ENCODE measurements at regions not wholly inside any gene's neighbourhood (a gene's known extent, or its start where the extent isn't known, plus 50 kb on each side); places are given as distances from the start of the nearest gene placed in this dataset.

- H3K4me1 ChIP-seq (ENCODE audit: control extremely low read depth in 1 of 4, control insufficient read depth in 4 of 4, insufficient read depth in 4 of 4, low read length in 3 of 4): no peaks in the 10 kb centered on the region
- no peaks in the 10 kb centered on the region for H3K36me3 ChIP-seq (ENCODE audit: control insufficient read depth in 4 of 4, insufficient read depth in 4 of 4, low read length in 3 of 4)
- H3K9me3 ChIP-seq (ENCODE audit: control extremely low read depth in 1 of 5, control insufficient read depth in 4 of 5, insufficient read depth in 2 of 5, low read depth in 1 of 5, low read length in 4 of 5): peaks cover 0 to 6% (median 0%) of the 10 kb centered on the region in 5 experiments
- no peak overlapping the region for H3K4me3 ChIP-seq (ENCODE audit: control insufficient read depth in 1 of 7, extremely low read depth in 1 of 7, insufficient read depth in 4 of 7, low read depth in 2 of 7, low read length in 6 of 7)
- POLR2A ChIA-PET: no interaction called here
- no peaks in the 10 kb centered on the region for H3K27me3 ChIP-seq (replicated peaks in 2 of 5; ENCODE audit: control insufficient read depth in 4 of 5, insufficient read depth in 5 of 5, low read length in 4 of 5)
- DNase-seq: no peak
- CTCF ChIA-PET: no interaction called here
- H3K27ac ChIP-seq (ENCODE audit: insufficient read depth in 1 of 2, low read depth in 1 of 2, low read length in 2 of 2, poor library complexity in 1 of 2, severe bottlenecking in 2 of 2): no peak overlapping the region
- WGBS (ENCODE audit: insufficient coverage): no CpG with 5 or more reads among the region's 2 CpGs
Measured at GRCh38 chr20:10875653-10876052, 201.9 kb upstream of the JAG1 start.

DNA sequence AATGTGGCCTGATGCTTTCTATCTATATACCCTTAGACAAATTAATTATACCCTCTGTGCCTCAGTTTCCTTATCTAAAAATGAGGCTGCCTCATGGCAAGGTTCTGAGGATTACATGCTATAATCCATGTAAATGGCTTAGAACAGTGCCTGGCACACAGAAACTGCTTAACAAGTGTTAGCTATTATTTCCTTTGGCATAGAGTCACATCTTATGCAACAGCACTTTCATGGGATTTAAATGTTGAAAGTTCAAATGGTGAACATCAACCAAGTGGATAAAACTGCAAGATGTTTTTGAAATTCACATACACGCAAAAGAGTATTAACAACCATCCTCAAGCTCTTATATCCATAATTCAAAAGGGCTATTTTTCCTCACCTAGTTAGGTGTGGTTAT lies 202.8 kb upstream of the JAG1 start:
- POLR2A ChIA-PET: no interaction called here
- Histone ChIP-seq H3K4me1 (ENCODE audit: control extremely low read depth in 1 of 4, control insufficient read depth in 4 of 4, insufficient read depth in 4 of 4, low read length in 3 of 4) (no peaks in the 10 kb centered on the region), H3K4me3 (ENCODE audit: control insufficient read depth in 1 of 7, extremely low read depth in 1 of 7, insufficient read depth in 4 of 7, low read depth in 2 of 7, low read length in 6 of 7) (no peak overlapping the region), H3K27me3 (replicated peaks in 2 of 5; ENCODE audit: control insufficient read depth in 4 of 5, insufficient read depth in 5 of 5, low read length in 4 of 5) (no peaks in the 10 kb centered on the region), H3K27ac (ENCODE audit: insufficient read depth in 1 of 2, low read depth in 1 of 2, low read length in 2 of 2, poor library complexity in 1 of 2, severe bottlenecking in 2 of 2) (no peak overlapping the region), H3K9me3 (ENCODE audit: control extremely low read depth in 1 of 5, control insufficient read depth in 4 of 5, insufficient read depth in 2 of 5, low read depth in 1 of 5, low read length in 4 of 5) (peaks cover 0 to 6% (median 0%) of the 10 kb centered on the region in 5 experiments), H3K36me3 (ENCODE audit: control insufficient read depth in 4 of 4, insufficient read depth in 4 of 4, low read length in 3 of 4) (no peaks in the 10 kb centered on the region)
- no peak for DNase-seq
- CTCF ChIA-PET: no interaction called here
- WGBS (ENCODE audit: insufficient coverage): no CpG with 5 or more reads among the region's 1 CpG

DNA sequence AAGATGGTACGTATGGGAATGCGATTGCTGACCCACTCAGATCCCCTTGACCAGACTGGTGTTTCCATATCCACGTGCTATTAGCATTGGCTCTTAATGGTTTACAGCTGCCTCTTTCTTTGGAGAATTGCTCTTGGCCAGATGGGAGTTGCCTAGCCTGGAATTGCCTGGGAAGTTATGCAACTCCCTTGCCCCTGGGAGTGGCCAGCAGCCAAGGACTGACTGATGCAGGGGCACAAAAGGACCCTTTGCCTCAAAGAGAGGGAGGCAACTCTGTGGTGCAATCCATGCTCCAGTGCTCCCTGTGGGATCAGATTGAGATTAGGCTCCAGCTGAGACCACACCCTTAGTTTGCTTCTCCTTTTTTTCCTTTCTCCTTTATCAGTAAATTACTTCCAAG lies 203.5 kb upstream of the JAG1 start:
- peaks cover 0 to 6% (median 0%) of the 10 kb centered on the region in 5 experiments for H3K9me3 ChIP-seq (ENCODE audit: control extremely low read depth in 1 of 5, control insufficient read depth in 4 of 5, insufficient read depth in 2 of 5, low read depth in 1 of 5, low read length in 4 of 5)
- H3K36me3 ChIP-seq (ENCODE audit: control insufficient read depth in 4 of 4, insufficient read depth in 4 of 4, low read length in 3 of 4): no peaks in the 10 kb centered on the region
- CTCF ChIA-PET: no interaction called here

DNA sequence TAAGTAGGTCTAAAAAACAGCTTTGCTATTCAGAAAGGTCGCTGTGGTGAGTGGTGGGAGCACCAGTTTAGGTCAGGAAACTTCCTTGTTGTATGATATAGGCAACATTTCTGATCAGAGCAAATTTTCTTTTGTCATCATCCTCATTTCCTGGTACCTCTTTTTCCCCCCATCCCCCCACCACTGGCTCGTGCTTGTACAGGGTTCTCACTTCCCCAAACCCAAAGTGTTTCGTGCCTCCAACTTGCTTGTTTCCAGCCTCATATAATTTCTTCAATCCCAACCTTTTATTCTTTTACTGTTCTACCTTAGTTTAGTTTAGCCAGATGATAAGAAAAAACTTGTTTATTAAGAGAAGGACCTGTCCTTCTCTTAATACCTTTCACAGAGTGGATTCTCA lies 209.4 kb upstream of the JAG1 start:
- CTCF ChIA-PET: interaction anchor here (1.0 kb wide), 1 partner anchor 9 kb away, joined by 3 read pairs; no protein-coding TSS in a partner anchor
- Histone ChIP-seq H3K27me3 (replicated peaks in 2 of 5; ENCODE audit: control insufficient read depth in 4 of 5, insufficient read depth in 5 of 5, low read length in 4 of 5) (no peaks in the 10 kb centered on the region), H3K9me3 (ENCODE audit: control extremely low read depth in 1 of 5, control insufficient read depth in 4 of 5, insufficient read depth in 2 of 5, low read depth in 1 of 5, low read length in 4 of 5) (peaks cover 0 to 3% (median 0%) of the 10 kb centered on the region in 5 experiments), H3K36me3 (ENCODE audit: control insufficient read depth in 4 of 4, insufficient read depth in 4 of 4, low read length in 3 of 4) (no peaks in the 10 kb centered on the region), H3K4me1 (ENCODE audit: control extremely low read depth in 1 of 4, control insufficient read depth in 4 of 4, insufficient read depth in 4 of 4, low read length in 3 of 4) (no peaks in the 10 kb centered on the region), H3K4me3 (ENCODE audit: control insufficient read depth in 1 of 7, extremely low read depth in 1 of 7, insufficient read depth in 4 of 7, low read depth in 2 of 7, low read length in 6 of 7) (no peak overlapping the region), H3K27ac (ENCODE audit: insufficient read depth in 1 of 2, low read depth in 1 of 2, low read length in 2 of 2, poor library complexity in 1 of 2, severe bottlenecking in 2 of 2) (no peak overlapping the region)
- POLR2A ChIA-PET: no interaction called here
- DNase-seq: no peak
- no CpG with 5 or more reads among the region's 3 CpGs for WGBS (ENCODE audit: insufficient coverage)

More for the DNA sequence above, 203.5 kb upstream of the JAG1 start:
- WGBS (ENCODE audit: insufficient coverage): 90% methylated on average over 3 of the region's 3 CpGs
- Histone ChIP-seq H3K27ac (ENCODE audit: insufficient read depth in 1 of 2, low read depth in 1 of 2, low read length in 2 of 2, poor library complexity in 1 of 2, severe bottlenecking in 2 of 2) (no peak overlapping the region), H3K4me1 (ENCODE audit: control extremely low read depth in 1 of 4, control insufficient read depth in 4 of 4, insufficient read depth in 4 of 4, low read length in 3 of 4) (no peaks in the 10 kb centered on the region), H3K4me3 (ENCODE audit: control insufficient read depth in 1 of 7, extremely low read depth in 1 of 7, insufficient read depth in 4 of 7, low read depth in 2 of 7, low read length in 6 of 7) (no peak overlapping the region), H3K27me3 (replicated peaks in 2 of 5; ENCODE audit: control insufficient read depth in 4 of 5, insufficient read depth in 5 of 5, low read length in 4 of 5) (no peaks in the 10 kb centered on the region)
- no peak for DNase-seq
- POLR2A ChIA-PET: no interaction called here

- Histone ChIP-seq H3K9me3 (ENCODE audit: control extremely low read depth in 1 of 5, control insufficient read depth in 4 of 5, insufficient read depth in 2 of 5, low read depth in 1 of 5, low read length in 4 of 5) (peaks cover 0 to 6% (median 0%) of the 10 kb centered on the region in 5 experiments), H3K4me1 (ENCODE audit: control extremely low read depth in 1 of 4, control insufficient read depth in 4 of 4, insufficient read depth in 4 of 4, low read length in 3 of 4) (no peaks in the 10 kb centered on the region), H3K4me3 (ENCODE audit: control insufficient read depth in 1 of 7, extremely low read depth in 1 of 7, insufficient read depth in 4 of 7, low read depth in 2 of 7, low read length in 6 of 7) (no peak overlapping the region), H3K36me3 (ENCODE audit: control insufficient read depth in 4 of 4, insufficient read depth in 4 of 4, low read length in 3 of 4) (no peaks in the 10 kb centered on the region), H3K27ac (ENCODE audit: insufficient read depth in 1 of 2, low read depth in 1 of 2, low read length in 2 of 2, poor library complexity in 1 of 2, severe bottlenecking in 2 of 2) (no peak overlapping the region), H3K27me3 (replicated peaks in 2 of 5; ENCODE audit: control insufficient read depth in 4 of 5, insufficient read depth in 5 of 5, low read length in 4 of 5) (no peaks in the 10 kb centered on the region)
- 100% methylated on average over 2 of the region's 3 CpGs for WGBS (ENCODE audit: insufficient coverage)
- ChIA-PET CTCF (no interaction called here), POLR2A (no interaction called here)
- DNase-seq: no peak
Measured at GRCh38 chr20:10893321-10893720, 219.5 kb upstream of the JAG1 start.

DNA sequence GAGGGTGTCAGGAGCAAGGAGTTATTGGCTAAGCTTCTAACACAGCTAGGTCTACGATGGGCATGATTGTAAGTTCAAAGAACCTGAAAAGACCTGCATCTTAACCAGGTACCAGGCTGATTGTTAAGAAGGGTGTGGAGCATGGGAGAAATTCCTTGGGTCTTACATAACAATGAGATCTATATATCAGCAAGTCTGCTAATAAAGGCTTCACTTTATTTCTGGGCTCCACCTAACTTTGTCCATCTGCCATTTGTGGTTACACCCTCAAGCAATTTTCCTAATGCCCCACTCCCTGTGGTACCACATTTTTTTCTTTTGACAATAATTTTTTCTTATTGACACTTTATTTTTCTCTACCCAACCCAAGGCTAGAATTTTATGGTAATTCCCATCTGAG lies 223.5 kb upstream of the JAG1 start:
- CTCF ChIA-PET: no interaction called here
- Histone ChIP-seq H3K9me3 (ENCODE audit: control extremely low read depth in 1 of 5, control insufficient read depth in 4 of 5, insufficient read depth in 2 of 5, low read depth in 1 of 5, low read length in 4 of 5) (peaks cover 0 to 4% (median 0%) of the 10 kb centered on the region in 5 experiments), H3K4me3 (ENCODE audit: control insufficient read depth in 1 of 7, extremely low read depth in 1 of 7, insufficient read depth in 4 of 7, low read depth in 2 of 7, low read length in 6 of 7) (no peak overlapping the region), H3K27me3 (replicated peaks in 2 of 5; ENCODE audit: control insufficient read depth in 4 of 5, insufficient read depth in 5 of 5, low read length in 4 of 5) (no peaks in the 10 kb centered on the region), H3K4me1 (ENCODE audit: control extremely low read depth in 1 of 4, control insufficient read depth in 4 of 4, insufficient read depth in 4 of 4, low read length in 3 of 4) (no peaks in the 10 kb centered on the region), H3K36me3 (ENCODE audit: control insufficient read depth in 4 of 4, insufficient read depth in 4 of 4, low read length in 3 of 4) (no peaks in the 10 kb centered on the region), H3K27ac (ENCODE audit: insufficient read depth in 1 of 2, low read depth in 1 of 2, low read length in 2 of 2, poor library complexity in 1 of 2, severe bottlenecking in 2 of 2) (no peak overlapping the region)
- POLR2A ChIA-PET: no interaction called here
- no peak for DNase-seq
- WGBS (ENCODE audit: insufficient coverage): no CpG with 5 or more reads among the region's 1 CpG

GRCh38 chr20:10898552-10898951 lies 224.8 kb upstream of the JAG1 start:
- Histone ChIP-seq H3K36me3 (ENCODE audit: control insufficient read depth in 4 of 4, insufficient read depth in 4 of 4, low read length in 3 of 4) (no peaks in the 10 kb centered on the region), H3K4me3 (ENCODE audit: control insufficient read depth in 1 of 7, extremely low read depth in 1 of 7, insufficient read depth in 4 of 7, low read depth in 2 of 7, low read length in 6 of 7) (no peak overlapping the region), H3K27ac (ENCODE audit: insufficient read depth in 1 of 2, low read depth in 1 of 2, low read length in 2 of 2, poor library complexity in 1 of 2, severe bottlenecking in 2 of 2) (no peak overlapping the region), H3K27me3 (replicated peaks in 2 of 5; ENCODE audit: control insufficient read depth in 4 of 5, insufficient read depth in 5 of 5, low read length in 4 of 5) (no peaks in the 10 kb centered on the region), H3K4me1 (ENCODE audit: control extremely low read depth in 1 of 4, control insufficient read depth in 4 of 4, insufficient read depth in 4 of 4, low read length in 3 of 4) (no peaks in the 10 kb centered on the region), H3K9me3 (ENCODE audit: control extremely low read depth in 1 of 5, control insufficient read depth in 4 of 5, insufficient read depth in 2 of 5, low read depth in 1 of 5, low read length in 4 of 5) (peaks cover 0 to 4% (median 0%) of the 10 kb centered on the region in 5 experiments)
- ChIA-PET POLR2A (no interaction called here), CTCF (no interaction called here)
- WGBS (ENCODE audit: insufficient coverage): 83% methylated on average over 1 of the region's 1 CpG
- no peak for DNase-seq
